A673 (cell line): ENCODE measurements at regions not wholly inside any gene's neighbourhood (a gene's known extent, or its start where the extent isn't known, plus 50 kb on each side); places are given as distances from the start of the nearest gene placed in this dataset.
"Not testable (repeated sequence)": the region's sequence is repeated elsewhere in the genome, so short reads cannot be mapped to it uniquely, and the experiment has no call there.

Experiments used
- EZH2 ChIP-seq: fragments of 200-600 bp; sonication (generic); IDR thresholded peaks from 2 replicates; pipeline ENCODE4 v1.6.1; 2017; ENCODE audit warnings: borderline replicate concordance, low read depth, mild to moderate bottlenecking, mixed read lengths, antibody characterized with exemption, low read length; ENCODE audit not compliant: poor library complexity, severe bottlenecking
- TF ChIP-seq, protein P1 (sequence below): fragments of 300-800, 200-600 bp; sonication (generic); conservative IDR thresholded peaks from 2 replicates; pipeline ENCODE4 v1.5.1; 2017; ENCODE audit warnings: low read depth, mild to moderate bottlenecking, antibody characterized with exemption, low read length, moderate library complexity, mixed read lengths

DNA sequence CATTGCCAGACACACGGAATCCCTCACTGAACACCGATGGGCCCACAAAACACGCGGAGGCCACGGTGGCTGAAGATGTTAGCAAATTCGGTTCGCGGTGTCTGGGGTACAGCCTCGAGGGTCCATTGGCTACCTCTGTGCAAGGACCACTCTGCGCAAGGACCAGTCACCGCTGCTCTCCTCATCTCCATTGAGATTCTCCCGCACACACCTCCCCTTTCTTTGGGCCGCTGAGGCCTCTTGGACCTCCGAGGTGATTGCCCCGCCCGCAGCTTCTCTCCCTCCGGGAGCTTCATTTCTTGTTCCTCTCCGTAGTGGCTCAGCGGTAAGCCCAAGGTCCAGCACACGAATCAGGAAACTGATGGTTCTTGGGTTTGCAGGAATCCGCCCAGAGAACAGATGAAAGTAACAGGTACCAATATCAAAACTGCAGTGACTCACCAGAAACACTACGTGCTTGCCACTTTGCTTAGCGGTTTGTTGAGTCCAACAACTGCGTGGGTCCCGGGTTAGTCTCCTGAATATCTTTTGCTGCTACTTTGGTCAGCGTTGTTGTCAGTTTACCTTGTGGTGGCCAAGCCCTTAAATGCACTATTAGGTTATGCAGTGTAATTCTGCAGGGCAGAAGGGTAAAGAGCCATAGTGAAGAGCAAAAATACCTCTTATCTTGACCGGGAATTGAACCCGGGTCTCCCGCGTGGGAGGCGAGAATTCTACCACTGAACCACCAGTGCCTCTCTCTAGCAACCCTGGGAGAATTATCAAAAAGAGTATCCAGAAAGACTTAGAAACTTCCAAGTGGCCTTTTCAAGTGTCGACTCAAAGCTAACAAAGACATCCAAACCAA lies 126.8 kb downstream of the PPIAL4A start:
- TF ChIP-seq, protein P1, sequence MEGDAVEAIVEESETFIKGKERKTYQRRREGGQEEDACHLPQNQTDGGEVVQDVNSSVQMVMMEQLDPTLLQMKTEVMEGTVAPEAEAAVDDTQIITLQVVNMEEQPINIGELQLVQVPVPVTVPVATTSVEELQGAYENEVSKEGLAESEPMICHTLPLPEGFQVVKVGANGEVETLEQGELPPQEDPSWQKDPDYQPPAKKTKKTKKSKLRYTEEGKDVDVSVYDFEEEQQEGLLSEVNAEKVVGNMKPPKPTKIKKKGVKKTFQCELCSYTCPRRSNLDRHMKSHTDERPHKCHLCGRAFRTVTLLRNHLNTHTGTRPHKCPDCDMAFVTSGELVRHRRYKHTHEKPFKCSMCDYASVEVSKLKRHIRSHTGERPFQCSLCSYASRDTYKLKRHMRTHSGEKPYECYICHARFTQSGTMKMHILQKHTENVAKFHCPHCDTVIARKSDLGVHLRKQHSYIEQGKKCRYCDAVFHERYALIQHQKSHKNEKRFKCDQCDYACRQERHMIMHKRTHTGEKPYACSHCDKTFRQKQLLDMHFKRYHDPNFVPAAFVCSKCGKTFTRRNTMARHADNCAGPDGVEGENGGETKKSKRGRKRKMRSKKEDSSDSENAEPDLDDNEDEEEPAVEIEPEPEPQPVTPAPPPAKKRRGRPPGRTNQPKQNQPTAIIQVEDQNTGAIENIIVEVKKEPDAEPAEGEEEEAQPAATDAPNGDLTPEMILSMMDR, result not testable (repeated sequence)
- TF ChIP-seq EZH2, result not testable (repeated sequence)
